HK-2 (cell line): ENCODE measurements at regions not wholly inside any gene's neighbourhood (a gene's known extent, or its start where the extent isn't known, plus 50 kb on each side); places are given as distances from the start of the nearest gene placed in this dataset.

ENCODE experiments used
- DNase-seq: peaks from one replicate; pipeline ENCODE4 v3.0.0-alpha.2; 2018; ENCODE audit not compliant: unreplicated experiment

GRCh38 chr4:36003051-36003450 is 241.3 kb downstream of the ARAP2 start:
- no peak for DNase-seq

- no peak for DNase-seq
These were observed 240.0 kb downstream of the ARAP2 start for GRCh38 chr4:36004204-36004851.

GRCh38 chr4:36006226-36006625 is 238.1 kb downstream of the ARAP2 start:
- DNase-seq: no peak

GRCh38 chr4:36010397-36010929 is 233.9 kb downstream of the ARAP2 start:
- no peak for DNase-seq

GRCh38 chr4:36011381-36011780 is 232.9 kb downstream of the ARAP2 start:
- DNase-seq: no peak

GRCh38 chr4:36012503-36012902 is 231.8 kb downstream of the ARAP2 start:
- DNase-seq: no peak

GRCh38 chr4:36013206-36013605 is 231.1 kb downstream of the ARAP2 start:
- DNase-seq: no peak
